NOMO-1 treated with DMSO at 0.1 percent for 48 hours (cell line): ENCODE measurements at regions not wholly inside any gene's neighbourhood (a gene's known extent, or its start where the extent isn't known, plus 50 kb on each side); places are given as distances from the start of the nearest gene placed in this dataset.
"Not testable (repeated sequence)": the region's sequence is repeated elsewhere in the genome, so short reads cannot be mapped to it uniquely, and the experiment has no call there.

ENCODE experiments used
- DNase-seq: peaks from one replicate; lab custom pipeline; 2025; ENCODE audit not compliant: unreplicated experiment; lab: John Stamatoyannopoulos, UW

DNA sequence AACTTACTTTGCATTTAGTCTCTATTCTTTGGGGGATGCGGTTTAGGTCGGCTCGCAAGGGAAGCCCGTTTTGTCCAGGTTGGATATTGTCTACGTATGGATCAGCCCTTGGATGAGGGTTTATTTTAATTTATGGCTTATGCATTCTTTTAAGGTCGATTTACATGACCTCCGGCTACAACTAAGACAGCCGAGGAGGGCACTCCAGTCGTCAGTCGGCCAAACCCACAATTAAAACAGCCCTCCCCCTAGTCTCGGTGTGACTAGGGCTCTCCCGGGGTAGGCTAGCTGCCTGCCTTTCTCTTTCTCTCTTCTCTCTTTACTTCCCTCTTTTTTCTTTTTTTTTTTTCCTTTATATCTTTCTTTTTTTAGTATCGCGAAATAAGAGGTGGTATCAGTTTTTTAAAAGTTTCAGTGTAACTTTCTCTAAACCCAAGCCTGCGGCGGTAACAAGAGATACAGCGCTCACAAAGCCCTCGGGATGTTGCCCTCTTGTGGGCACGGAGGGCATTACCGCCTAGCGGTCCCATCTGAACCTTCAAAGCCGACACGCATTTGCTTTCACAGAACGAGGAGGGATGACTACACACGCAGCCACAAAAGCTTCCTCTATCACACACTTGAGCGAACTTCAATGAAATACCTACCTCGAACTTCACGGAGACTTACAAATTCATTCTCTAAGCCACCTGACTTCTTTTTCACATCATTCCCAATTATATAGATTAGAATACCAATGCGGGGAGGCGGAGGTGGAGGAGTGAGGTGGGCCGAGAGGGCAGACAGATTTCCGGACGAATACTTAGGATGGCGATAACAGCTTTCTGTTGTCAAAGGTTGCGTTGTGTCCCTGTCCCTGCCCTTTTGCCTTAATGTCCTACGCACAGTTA lies 132.3 kb upstream of the C11orf58 start:
- peak; percentile 68 for DNase-seq

DNA sequence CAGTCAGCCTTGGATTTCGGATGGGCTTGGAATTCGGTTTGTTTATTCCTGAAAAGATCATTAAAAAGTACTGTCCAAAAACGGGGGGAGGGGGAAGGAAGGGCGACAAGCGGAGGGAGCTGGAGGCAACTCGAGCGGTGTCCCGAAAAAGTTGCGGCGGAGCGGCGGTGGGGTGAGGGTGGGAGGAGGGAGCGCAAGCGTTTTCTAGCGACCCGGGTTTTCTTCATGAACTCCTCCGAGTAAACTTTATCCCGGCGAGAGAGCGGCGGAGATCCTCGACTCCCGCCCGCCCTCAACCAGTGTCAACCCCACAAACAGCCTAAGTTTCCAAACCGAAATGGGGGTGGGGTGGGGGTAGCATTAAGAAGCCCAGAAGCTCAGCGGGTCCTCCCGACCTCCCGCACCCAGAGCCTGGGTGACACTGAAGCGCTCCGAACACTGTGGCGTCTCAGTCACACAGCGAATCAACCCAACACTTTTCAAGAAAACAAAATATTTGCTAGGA lies 133.0 kb upstream of the C11orf58 start:
- DNase-seq, result no peak

GRCh38 chr11:16604794-16605388 lies 133.6 kb upstream of the C11orf58 start:
- peak; percentile 9 for DNase-seq

DNA sequence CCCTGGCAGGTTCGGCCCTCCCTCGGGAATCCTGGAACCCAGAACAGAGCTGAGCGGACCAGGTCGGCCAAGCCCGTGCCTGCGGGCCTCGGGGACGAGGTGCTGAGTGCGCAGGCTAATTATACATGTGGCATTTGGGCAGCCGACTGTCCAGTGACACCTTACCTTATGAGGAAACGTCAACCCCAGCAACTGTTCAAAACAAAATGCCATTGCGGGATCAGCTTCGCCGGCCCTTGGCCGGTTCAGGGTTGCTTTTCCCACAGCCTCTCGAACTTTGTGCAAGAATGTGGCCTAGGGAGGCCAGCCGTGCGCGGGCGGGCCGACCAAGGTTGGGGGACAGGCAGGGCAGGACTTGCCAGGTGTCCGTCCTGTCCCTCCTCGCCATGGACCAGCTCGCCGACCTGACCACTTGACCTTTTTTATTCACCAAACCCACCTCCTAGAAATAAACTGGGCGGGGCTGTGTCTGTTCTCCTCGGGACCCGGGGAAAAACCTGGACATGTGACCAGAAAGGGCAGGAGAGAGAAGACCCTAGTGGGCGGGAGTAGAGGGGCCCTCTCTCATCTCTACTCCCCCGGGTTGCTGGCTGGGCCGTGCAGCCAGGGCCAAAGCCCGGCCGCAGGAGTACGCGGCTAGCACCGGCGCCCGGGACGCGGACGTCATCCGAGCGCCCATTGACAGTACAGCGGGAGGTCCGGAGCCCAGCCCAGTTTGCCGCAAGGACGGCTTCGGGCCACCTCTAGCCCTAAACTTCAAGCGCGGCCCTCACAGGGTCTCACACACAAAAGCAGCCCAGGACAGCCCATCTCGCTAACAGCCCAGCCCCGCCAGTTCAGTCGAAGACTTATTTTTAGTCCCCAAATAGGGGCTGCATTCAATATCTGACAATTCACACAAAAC lies 134.3 kb upstream of the C11orf58 start:
- DNase-seq, result no peak

DNA sequence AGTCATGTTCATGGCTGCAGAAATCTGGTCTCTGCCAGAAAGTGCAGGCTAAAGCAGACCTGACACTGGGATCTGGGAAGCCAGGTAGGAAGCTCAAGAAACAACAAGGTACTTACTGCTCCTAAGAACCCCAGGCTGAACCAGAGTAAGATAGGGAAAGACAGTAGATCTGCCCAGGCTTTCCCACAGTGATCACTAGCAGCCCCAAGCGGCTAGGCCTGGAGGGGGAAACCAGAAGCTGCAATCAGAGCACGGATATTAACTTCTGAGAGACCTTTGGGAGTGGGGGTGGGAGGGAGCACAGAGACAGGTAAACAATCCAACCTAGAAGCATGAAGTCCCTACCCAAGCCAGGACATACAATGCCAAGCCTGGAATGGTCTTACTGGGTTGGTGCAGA lies 135.2 kb upstream of the C11orf58 start:
- DNase-seq, result no peak

- no peak for DNase-seq
These were observed 139.5 kb upstream of the C11orf58 start for GRCh38 chr11:16598906-16599305.

- no peak for DNase-seq
These were observed 140.4 kb upstream of the C11orf58 start for GRCh38 chr11:16598032-16598431.

DNA sequence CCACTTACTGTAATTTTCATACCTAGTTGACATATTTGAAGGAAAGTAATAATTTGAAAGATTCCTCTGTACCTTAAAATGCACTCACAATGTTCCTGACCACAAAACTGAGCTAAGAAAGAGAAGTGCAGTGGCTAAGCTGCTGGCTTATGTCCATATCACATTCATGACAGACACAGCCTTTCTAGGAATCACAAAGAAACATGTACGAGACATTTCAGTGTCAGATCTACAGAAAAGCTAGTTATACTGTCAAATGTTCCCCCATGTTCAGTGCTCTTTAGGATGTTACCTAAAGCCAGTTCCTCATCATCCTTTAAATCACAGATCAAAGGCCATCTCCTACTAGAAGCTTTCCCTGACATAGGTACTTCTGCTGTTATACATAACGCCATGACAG lies 142.2 kb upstream of the C11orf58 start:
- no peak for DNase-seq

- DNase-seq, result no peak
These were observed 147.3 kb upstream of the C11orf58 start for GRCh38 chr11:16591157-16591556.

DNA sequence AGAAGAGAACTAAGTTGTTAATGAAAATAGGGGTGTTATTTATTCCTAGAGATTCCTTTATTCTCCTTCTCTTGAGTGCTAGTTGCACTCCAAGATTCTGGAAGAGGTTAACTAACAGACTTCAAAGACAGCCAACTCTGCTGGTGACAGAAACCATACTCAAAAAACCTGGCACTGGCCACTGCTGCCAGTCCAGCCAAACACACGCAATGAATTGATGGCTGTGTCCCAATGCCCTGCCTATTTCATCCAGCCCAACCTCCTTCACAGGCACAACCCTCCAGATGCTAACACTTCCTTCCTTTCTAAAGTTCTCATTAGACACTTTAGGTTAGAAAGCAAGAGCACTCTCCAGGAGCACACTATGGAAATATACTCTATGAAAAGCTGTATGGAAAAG lies 150.8 kb upstream of the C11orf58 start:
- DNase-seq, result no peak

DNA sequence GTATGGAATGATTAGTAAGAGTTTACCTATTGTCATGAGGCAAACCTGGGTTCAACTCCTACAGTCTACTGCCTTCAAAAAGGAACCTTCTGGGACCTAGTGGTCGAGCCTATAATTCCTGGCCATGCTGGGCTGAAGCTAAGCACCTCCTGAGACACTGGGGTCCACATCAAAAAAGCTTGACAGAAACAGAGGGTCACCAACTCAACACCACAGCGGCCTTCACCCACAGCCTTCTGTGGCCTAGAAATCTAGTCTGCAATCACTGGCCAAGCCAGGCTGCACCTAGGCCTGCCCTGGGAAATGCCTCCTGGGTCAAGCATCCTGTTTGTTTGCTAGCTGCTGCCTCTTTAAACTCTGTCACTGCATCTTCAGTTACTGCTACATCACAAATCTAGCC lies 153.9 kb upstream of the C11orf58 start:
- DNase-seq, result no peak

DNA sequence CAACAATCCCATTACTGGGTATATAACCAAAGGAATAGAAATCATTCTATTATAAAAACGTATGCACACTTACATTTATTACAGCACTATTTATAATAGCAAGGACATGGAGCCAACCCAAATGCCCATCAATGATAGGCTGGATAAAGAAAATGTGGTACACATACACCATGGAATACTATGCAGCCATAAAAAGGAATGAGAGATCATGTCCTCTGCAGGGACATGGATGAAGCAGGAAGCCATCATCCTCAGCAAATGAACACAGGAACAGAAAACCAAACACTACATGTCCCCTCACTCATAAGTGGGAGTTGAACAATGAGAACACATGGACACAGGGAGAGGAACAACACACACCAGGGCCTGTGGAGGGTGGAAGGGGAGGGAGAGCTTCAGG lies 157.4 kb upstream of the C11orf58 start:
- not testable (repeated sequence) for DNase-seq

DNA sequence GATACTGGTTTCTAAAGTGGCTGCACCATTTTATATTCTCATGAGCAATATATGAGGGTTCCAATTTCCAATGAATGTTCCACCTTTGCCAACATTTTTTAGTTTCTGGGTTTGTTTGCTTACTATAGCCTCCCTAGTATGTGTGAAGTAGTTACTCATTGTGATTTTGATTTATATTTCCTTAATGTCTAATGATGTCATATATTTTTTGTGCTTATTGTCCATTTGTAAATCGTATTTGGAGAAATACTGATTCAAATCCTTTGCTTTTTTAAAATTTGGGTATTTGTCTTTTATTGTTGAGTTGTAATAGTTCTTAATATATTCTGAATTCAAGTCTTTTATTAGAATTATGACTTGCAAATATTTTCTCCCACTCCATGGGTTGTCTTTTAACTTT lies 161.0 kb upstream of the C11orf58 start:
- DNase-seq, result no peak

DNA sequence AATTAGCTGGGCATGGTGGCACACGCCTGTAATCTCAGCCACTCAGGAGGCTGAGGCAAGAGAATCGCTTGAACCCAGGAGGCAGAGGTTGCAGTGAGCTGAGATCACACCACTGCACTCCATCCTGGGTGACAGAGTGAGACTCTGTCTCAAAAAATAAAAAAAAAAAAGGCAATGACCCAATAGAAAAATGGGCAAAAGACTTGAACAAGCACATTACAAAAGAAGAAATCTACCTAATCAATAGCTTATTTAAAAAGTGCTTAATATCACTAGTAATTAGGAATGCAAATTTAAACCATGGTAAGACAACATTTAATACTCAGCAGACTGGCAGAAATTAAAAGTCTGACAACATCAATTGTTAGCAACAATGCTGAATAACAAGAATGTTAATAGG lies 163.6 kb upstream of the C11orf58 start:
- DNase-seq, result not testable (repeated sequence)

- DNase-seq, result no peak
These were observed 165.5 kb upstream of the C11orf58 start for GRCh38 chr11:16572945-16573344.

DNA sequence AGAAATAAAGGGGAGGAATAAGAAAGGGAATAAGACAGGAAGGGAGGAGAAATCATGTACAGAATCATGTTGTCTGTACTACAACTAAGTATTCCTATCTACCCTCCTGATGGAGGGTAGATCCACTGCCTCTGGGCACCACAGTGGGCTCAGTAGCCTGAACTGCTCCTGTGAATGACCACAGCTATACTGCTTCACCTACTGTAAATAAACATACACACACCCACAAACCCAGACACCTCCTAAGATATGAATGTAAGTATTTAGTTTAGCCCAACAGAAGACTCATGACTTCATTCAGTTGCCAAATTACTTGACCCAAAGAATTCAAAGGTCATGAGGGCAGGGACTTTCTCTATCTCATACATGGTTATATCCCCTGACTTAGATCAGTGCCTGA lies 177.3 kb upstream of the C11orf58 start:
- DNase-seq, result no peak

GRCh38 chr11:16558494-16558893 lies 180.0 kb upstream of the C11orf58 start:
- no peak for DNase-seq

- DNase-seq, result no peak
These were observed 182.5 kb upstream of the C11orf58 start for GRCh38 chr11:16555956-16556355.

- DNase-seq, result no peak
These were observed 184.1 kb upstream of the C11orf58 start for GRCh38 chr11:16554361-16554760.

DNA sequence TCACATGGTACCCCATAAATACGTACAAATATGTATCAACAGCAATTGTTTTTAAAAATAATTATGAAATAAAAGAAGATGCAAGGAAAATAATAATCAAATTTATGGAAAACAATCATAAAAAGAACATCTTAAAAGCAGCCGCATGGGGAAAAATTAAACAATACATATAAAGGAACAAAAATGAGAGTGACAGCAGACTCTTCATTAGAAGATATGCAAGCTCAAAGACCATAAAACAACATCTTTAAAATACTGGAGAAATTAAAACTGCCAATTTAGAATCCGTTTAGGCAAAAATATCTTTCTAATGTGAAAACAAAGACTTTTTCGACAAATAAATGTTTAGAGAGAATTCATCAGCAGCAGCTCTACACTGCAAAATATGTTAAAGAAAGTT lies 190.6 kb upstream of the C11orf58 start:
- no peak for DNase-seq

DNA sequence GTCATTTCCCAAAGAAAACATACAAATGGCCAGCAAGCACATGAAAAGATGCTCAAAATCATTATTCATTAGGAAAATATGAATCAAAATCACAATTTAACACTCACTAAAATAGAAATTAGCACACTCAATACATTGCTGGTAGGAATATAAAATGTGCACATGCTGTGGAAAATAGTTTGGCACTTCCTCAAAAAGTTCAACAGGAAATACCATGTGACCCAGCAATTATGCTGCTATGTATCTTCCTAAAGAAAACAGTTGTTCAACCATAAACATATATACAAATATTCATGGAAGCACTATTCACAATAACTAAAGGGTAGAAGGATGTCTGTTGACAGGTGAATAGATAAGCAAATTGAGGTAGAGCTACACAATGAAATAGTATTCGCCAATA lies 187.3 kb upstream of the SOX6 start:
- no peak for DNase-seq
